Right lobe of liver (tissue), 6 donors: ENCODE measurements at regions not wholly inside any gene's neighbourhood (a gene's known extent, or its start where the extent isn't known, plus 50 kb on each side); places are given as distances from the start of the nearest gene placed in this dataset.

Source experiments
- ATAC-seq, 4 donors: fragments of 200-7000 bp; cut with Tn5 transposase; one replicate each; pipeline ENCODE4 v1.9.1; 2020; ENCODE audit warnings: mild to moderate bottlenecking in 4 of 4, moderate library complexity in 4 of 4
- DNase-seq, 3 donors: peaks; one replicate each; pipeline ENCODE4 v3.0.0-alpha.2; 2020
- H3K27ac ChIP-seq, 3 donors: fragments of 200-600 bp; one replicate each; pipeline ENCODE4 v1.8.0; 2022
- H3K27me3 ChIP-seq, 2 donors: fragments of 200-600 bp; one replicate each; pipeline ENCODE4 v1.8.0; 2022
- H3K36me3 ChIP-seq, 4 donors: fragments of 200-600 bp; sonication (generic) in 1 of 4; one replicate each; pipeline versions ENCODE4 v1.5.1 to v1.8.0; 2017 to 2022; ENCODE audit warnings: control low read depth in 1 of 4
- H3K4me1 ChIP-seq, 4 donors: fragments of 200-600 bp; sonication (generic) in 1 of 4; one replicate each; pipeline versions ENCODE4 v1.5.1 to v1.8.0; 2017 to 2022; ENCODE audit warnings: control low read depth in 1 of 4
- H3K4me3 ChIP-seq, 3 donors: fragments of 200-600 bp; one replicate each; pipeline ENCODE4 v1.8.0; 2022
- H3K9me3 ChIP-seq, 4 donors: fragments of 200-600 bp; sonication (generic) in 1 of 4; one replicate each; pipeline versions ENCODE4 v1.5.1 to v1.8.0; 2017 to 2022; ENCODE audit warnings: control low read depth in 1 of 4
- CTCF ChIP-seq, 4 donors: fragments of 200-600 bp in 3 of 4; fragments of 450-650 bp in 1 of 4; IDR thresholded peaks; one replicate each; pipeline versions ENCODE4 v1.5.1 to v1.8.0; 2016 to 2022; ENCODE audit warnings: antibody characterized with exemption in 4 of 4, mild to moderate bottlenecking in 2 of 4
- POLR2A ChIP-seq: fragments of 450-650 bp; IDR thresholded peaks from one replicate; pipeline ENCODE4 v1.6.1; 2017; ENCODE audit warnings: antibody characterized with exemption, mild to moderate bottlenecking
- WGBS: methylation state at CpG from one replicate; pipeline ENCODE4 v1.1.6; 2018; ENCODE audit warnings: low coverage, low lambda C conversion rate; ENCODE audit not compliant: insufficient coverage; ENCODE audit errors: missing lambda C conversion rate; 5-methylcytosine and 5-hydroxymethylcytosine counted together
- intact Hi-C, 2 donors: fragments of 100-400 bp; cut with DNase I; formaldehyde crosslinking; loops; one replicate each; pipeline versions ENCODE4 v1.11.2 to v1.14.1; 2022
- donor health status: DM: no; HTN: yes; CAD: no.
- donor health status: DM: no; HTN: no; CAD: no.
- donor health status: DM: no; HTN: no; CAD: no.
- donor health status: DM: no; HTN: yes; CAD: no.
- donor health status: DM: no; HTN: yes; CAD: no.

GRCh38 chr1:30360281-30360680 lies 363.1 kb downstream of the MATN1 start:
- ATAC-seq (no peak), DNase-seq (peak in 1 of 3 donors; percentile 32)
- no peak overlapping the region for H3K4me3 ChIP-seq
- no peaks in the 10 kb centered on the region for H3K36me3 ChIP-seq
- no peak for TF ChIP-seq POLR2A
- no peak for TF ChIP-seq CTCF (IDR thresholded peaks at IDR 0.05)
- no peaks in the 10 kb centered on the region for H3K9me3 ChIP-seq
- H3K27ac ChIP-seq: no peak overlapping the region
- H3K27me3 ChIP-seq: no peaks in the 10 kb centered on the region
- intact Hi-C loops: no loop called here
- no peaks in the 10 kb centered on the region for H3K4me1 ChIP-seq
- 68% methylated on average over 2 of the region's 2 CpGs for WGBS

GRCh38 chr1:30359539-30360220 lies 363.7 kb downstream of the MATN1 start:
- Histone ChIP-seq H3K27ac (no peak overlapping the region), H3K4me1 (no peaks in the 10 kb centered on the region), H3K9me3 (no peaks in the 10 kb centered on the region), H3K27me3 (no peaks in the 10 kb centered on the region), H3K36me3 (no peaks in the 10 kb centered on the region), H3K4me3 (no peak overlapping the region)
- intact Hi-C loops: no loop called here
- WGBS: 57% methylated on average over 5 of the region's 12 CpGs
- ATAC-seq (no peak), DNase-seq (peak in 1 of 3 donors; percentile 39)
- no peak for TF ChIP-seq POLR2A

- H3K27me3 ChIP-seq: no peaks in the 10 kb centered on the region
- H3K36me3 ChIP-seq: no peaks in the 10 kb centered on the region
- DNase-seq (peak in 1 of 3 donors; percentile 11), ATAC-seq (no peak)
- intact Hi-C loops: no loop called here
- H3K9me3 ChIP-seq: no peaks in the 10 kb centered on the region
- H3K4me3 ChIP-seq: no peak overlapping the region
- H3K4me1 ChIP-seq: no peaks in the 10 kb centered on the region
- 0% methylated on average over 1 of the region's 3 CpGs for WGBS
- no peak for TF ChIP-seq CTCF (IDR thresholded peaks at IDR 0.05)
- TF ChIP-seq POLR2A: no peak
- no peak overlapping the region for H3K27ac ChIP-seq
These were observed 364.9 kb downstream of the MATN1 start for GRCh38 chr1:30358500-30358899.

GRCh38 chr1:30356839-30357238 lies 366.5 kb downstream of the MATN1 start:
- Histone ChIP-seq H3K9me3 (no peaks in the 10 kb centered on the region), H3K27me3 (no peaks in the 10 kb centered on the region), H3K36me3 (no peaks in the 10 kb centered on the region), H3K4me1 (no peaks in the 10 kb centered on the region), H3K4me3 (no peak overlapping the region), H3K27ac (no peak overlapping the region)
- WGBS: 85% methylated on average over 6 of the region's 6 CpGs
- TF ChIP-seq POLR2A: no peak
- TF ChIP-seq CTCF (IDR thresholded peaks at IDR 0.05): no peak
- ATAC-seq: no peak
- intact Hi-C loops: no loop called here
- no peak for DNase-seq

- H3K9me3 ChIP-seq: no peaks in the 10 kb centered on the region
- no peak overlapping the region for H3K4me3 ChIP-seq
- TF ChIP-seq POLR2A: no peak
- WGBS: 0% methylated on average over 1 of the region's 1 CpG
- no peak for ATAC-seq
- H3K4me1 ChIP-seq: no peaks in the 10 kb centered on the region
- H3K36me3 ChIP-seq: no peaks in the 10 kb centered on the region
- intact Hi-C loops: no loop called here
- no peak for DNase-seq
- no peaks in the 10 kb centered on the region for H3K27me3 ChIP-seq
- H3K27ac ChIP-seq: no peak overlapping the region
These were observed 369.0 kb downstream of the MATN1 start for GRCh38 chr1:30354410-30354809.

GRCh38 chr1:30353637-30354036 lies 369.7 kb downstream of the MATN1 start:
- intact Hi-C loops: no loop called here
- no peaks in the 10 kb centered on the region for H3K36me3 ChIP-seq
- H3K27me3 ChIP-seq: no peaks in the 10 kb centered on the region
- DNase-seq (no peak), ATAC-seq (no peak)
- H3K9me3 ChIP-seq: no peaks in the 10 kb centered on the region
- TF ChIP-seq POLR2A (no peak), CTCF (IDR thresholded peaks at IDR 0.05) (peak in 3 of 4 donors; percentile 11 to 24 (median 14))
- no peak overlapping the region for H3K27ac ChIP-seq
- H3K4me1 ChIP-seq: no peaks in the 10 kb centered on the region
- no peak overlapping the region for H3K4me3 ChIP-seq
